ENCODE measurements at regions not wholly inside any gene's neighbourhood (a gene's known extent, or its start where the extent isn't known, plus 50 kb on each side); places are given as distances from the start of the nearest gene placed in this dataset.

- no peak for TF ChIP-seq CTCF (IDR thresholded peaks at IDR 0.05; ENCODE audit: insufficient read depth, missing control alignments)
- no peak for FAIRE-seq
- no peak for DNase-seq (ENCODE audit: insufficient read length, low spot score)
Observed at GRCh38 chr9:107193251-107193650, 89.8 kb upstream of the RAD23B start.

DNA sequence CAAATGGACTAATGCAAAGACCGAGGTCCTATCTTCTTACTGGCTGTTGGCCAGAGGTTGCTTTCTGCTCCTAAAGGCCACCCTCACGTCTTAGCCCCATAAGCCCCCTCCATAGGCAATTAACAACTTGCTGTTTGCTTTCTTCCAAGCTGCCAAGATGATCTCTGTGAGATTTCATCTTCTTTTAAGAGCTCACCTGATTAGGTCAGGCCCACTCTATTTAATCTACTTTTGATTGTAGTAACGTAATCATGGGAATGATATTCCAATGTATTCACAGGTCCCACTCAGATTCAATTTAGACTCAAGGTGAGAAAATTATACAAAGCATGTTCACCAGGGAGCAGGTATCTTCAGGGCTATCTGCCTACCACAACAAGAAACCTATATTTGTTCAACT, 84.4 kb upstream of the RAD23B start:
- FAIRE-seq: no peak

DNA sequence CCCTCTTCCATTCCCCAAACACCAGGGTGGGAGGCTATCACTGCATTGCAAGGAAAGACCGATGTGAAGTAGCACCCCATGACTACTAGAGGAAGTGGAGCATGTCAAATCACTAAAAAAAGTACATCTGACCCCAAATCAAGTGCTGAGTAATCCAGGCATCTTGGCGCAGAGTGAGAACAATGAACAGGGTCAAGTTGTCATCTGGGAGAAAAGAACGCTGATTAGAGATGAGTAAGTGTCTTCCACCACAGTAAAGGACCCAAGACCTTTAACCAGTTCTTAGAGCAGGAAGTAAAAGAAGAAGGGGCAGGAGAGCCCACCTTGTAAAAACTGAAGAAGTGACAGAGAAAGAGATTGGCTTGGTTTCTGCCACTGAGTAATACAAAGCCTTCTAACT, 75.0 kb upstream of the RAD23B start:
- TF ChIP-seq CTCF (IDR thresholded peaks at IDR 0.05; ENCODE audit: insufficient read depth, missing control alignments): no peak
- FAIRE-seq: no peak
- no peak for DNase-seq (ENCODE audit: insufficient read length, low spot score)

More for the DNA sequence above, 84.4 kb upstream of the RAD23B start:
- no peak for TF ChIP-seq CTCF (IDR thresholded peaks at IDR 0.05; ENCODE audit: insufficient read depth, missing control alignments)
- no peak for DNase-seq (ENCODE audit: insufficient read length, low spot score)

GRCh38 chr9:107210775-107211174, 72.3 kb upstream of the RAD23B start:
- TF ChIP-seq CTCF (IDR thresholded peaks at IDR 0.05; ENCODE audit: insufficient read depth, missing control alignments): no peak
- no peak for FAIRE-seq
- no peak for DNase-seq (ENCODE audit: insufficient read length, low spot score)

- TF ChIP-seq CTCF (IDR thresholded peaks at IDR 0.05; ENCODE audit: insufficient read depth, missing control alignments): no peak
- no peak for FAIRE-seq
- DNase-seq (ENCODE audit: insufficient read length, low spot score): no peak
Observed at GRCh38 chr9:107211284-107211923, 71.7 kb upstream of the RAD23B start.

- no peak for TF ChIP-seq CTCF (IDR thresholded peaks at IDR 0.05; ENCODE audit: insufficient read depth, missing control alignments)
- no peak for FAIRE-seq
- DNase-seq (ENCODE audit: insufficient read length, low spot score): no peak
Observed at GRCh38 chr9:107212613-107213012, 70.5 kb upstream of the RAD23B start.

GRCh38 chr9:107213080-107213479, 70.0 kb upstream of the RAD23B start:
- no peak for FAIRE-seq
- DNase-seq (ENCODE audit: insufficient read length, low spot score): no peak
- TF ChIP-seq CTCF (IDR thresholded peaks at IDR 0.05; ENCODE audit: insufficient read depth, missing control alignments): no peak

Measured in D721Med (cell line).